Gastrocnemius medialis (tissue), 4 donors: ENCODE measurements at regions not wholly inside any gene's neighbourhood (a gene's known extent, or its start where the extent isn't known, plus 50 kb on each side); places are given as distances from the start of the nearest gene placed in this dataset.
"Not testable (repeated sequence)": the region's sequence is repeated elsewhere in the genome, so short reads cannot be mapped to it uniquely, and the experiment has no call there.

ENCODE experiments used
- ATAC-seq, 2 donors: fragments of 150-250 bp; one replicate each; pipeline ENCODE4 v1.9.1; 2016
- DNase-seq, 2 donors: peaks; one replicate each; pipeline ENCODE4 v3.0.0-alpha.2; 2019
- H3K27ac ChIP-seq, 4 donors: fragments of 200-600 bp; sonication (generic); 1 replicate in 1 of 4; 2 replicates in 3 of 4; pipeline ENCODE4 v1.5.1; 2016 to 2018; ENCODE audit warnings: mild to moderate bottlenecking in 2 of 4, moderate library complexity in 1 of 4
- H3K27me3 ChIP-seq, 3 donors: fragments of 200-600 bp; sonication (generic) in 2 of 3; 1 replicate in 1 of 3; 2 replicates in 2 of 3; pipeline versions ENCODE4 v1.5.1 to v1.6.0; 2016 to 2019; ENCODE audit warnings: mild to moderate bottlenecking in 1 of 3, moderate library complexity in 1 of 3
- H3K36me3 ChIP-seq, 2 donors: fragments of 200-600 bp; sonication (generic) in 1 of 2; one replicate each; pipeline ENCODE4 v1.5.1; 2017 to 2018
- H3K4me1 ChIP-seq, 2 donors: fragments of 200-600 bp; sonication (generic) in 1 of 2; one replicate each; pipeline ENCODE4 v1.5.1; 2016 to 2017; ENCODE audit warnings: mild to moderate bottlenecking in 2 of 2
- H3K4me3 ChIP-seq, 4 donors: fragments of 200-600 bp; sonication (generic) in 3 of 4; 1 replicate in 1 of 4; 2 replicates in 3 of 4; pipeline ENCODE4 v1.5.1; 2016 to 2019; ENCODE audit warnings: mild to moderate bottlenecking in 2 of 4
- H3K9me3 ChIP-seq, 3 donors: fragments of 200-600 bp; sonication (generic) in 2 of 3; 1 replicate in 1 of 3; 2 replicates in 2 of 3; pipeline ENCODE4 v1.5.1; 2016 to 2019
- POLR2A ChIP-seq, 2 donors: fragments of 450-650 bp; IDR thresholded peaks; one replicate each; pipeline ENCODE4 v1.6.1; 2017; ENCODE audit warnings: antibody characterized with exemption in 2 of 2, mild to moderate bottlenecking in 2 of 2, moderate library complexity in 2 of 2
- in situ Hi-C, 4 donors: fragments of 200-750 bp; cut with MboI; loops; one replicate each; pipeline versions ENCODE4 v1.15.0 to v1.8.0; 2017; ENCODE audit warnings: low sequenced_read_pairs in 4 of 4
- intact Hi-C: fragments of 100-400 bp; cut with DNase I; formaldehyde crosslinking; loops from one replicate; pipeline ENCODE4 v1.15.1; 2023; ENCODE audit warnings: low total_unique reads
- TF ChIP-seq, protein P1 (sequence below), 5 experiments: fragments of 450-650 bp in 3 of 5; fragments of 200-600 bp in 2 of 5; sonication (generic) in 2 of 5; IDR thresholded peaks in 4 of 5; conservative IDR thresholded peaks in 1 of 5; 1 replicate in 4 of 5; 2 replicates in 1 of 5; pipeline ENCODE4 v1.5.1; 2016 to 2019; ENCODE audit warnings: antibody characterized with exemption in 5 of 5, mild to moderate bottlenecking in 3 of 5, moderate library complexity in 3 of 5

DNA sequence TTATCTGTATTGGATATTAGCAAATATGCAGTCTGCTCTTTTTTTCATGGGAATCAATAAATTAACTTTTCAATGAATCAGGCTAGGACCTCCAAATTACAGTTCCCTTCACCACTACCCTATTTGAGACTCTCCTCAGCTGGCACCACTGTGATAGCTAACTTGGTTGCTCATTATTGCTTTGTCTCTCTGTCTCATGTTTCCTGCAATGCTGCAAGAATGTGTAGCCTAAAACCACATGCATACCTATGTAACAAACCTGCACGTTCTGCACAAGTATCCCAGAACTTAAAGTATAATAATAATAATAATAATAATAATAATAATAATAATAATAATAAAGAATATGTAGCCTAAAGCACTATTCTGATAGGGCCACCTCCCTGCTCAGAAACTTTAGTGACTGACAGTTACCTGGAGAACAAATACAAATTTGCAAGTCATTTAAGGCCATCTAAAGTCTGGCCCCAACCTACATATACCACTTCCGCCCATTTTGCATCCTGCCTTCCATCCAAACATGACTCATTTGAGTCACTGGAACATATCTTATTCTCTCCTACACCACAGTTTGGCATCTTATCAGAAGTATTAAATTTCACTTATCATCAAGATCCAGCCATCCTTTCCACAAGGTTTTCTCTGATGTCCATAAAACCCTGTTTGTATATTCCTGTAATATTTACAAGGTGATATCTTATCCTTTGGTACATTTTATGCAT, 215.1 kb downstream of the LRRK2 start:
- Histone ChIP-seq H3K27me3 (no peaks in the 10 kb centered on the region), H3K4me1 (no peaks in the 10 kb centered on the region), H3K36me3 (no peaks in the 10 kb centered on the region), H3K4me3 (no peak overlapping the region), H3K9me3 (no peaks in the 10 kb centered on the region), H3K27ac (no peak overlapping the region)
- intact Hi-C loops: no loop called here
- in situ Hi-C loops: no loop called here
- no peak for ATAC-seq
- DNase-seq: no peak
- TF ChIP-seq, protein P1, sequence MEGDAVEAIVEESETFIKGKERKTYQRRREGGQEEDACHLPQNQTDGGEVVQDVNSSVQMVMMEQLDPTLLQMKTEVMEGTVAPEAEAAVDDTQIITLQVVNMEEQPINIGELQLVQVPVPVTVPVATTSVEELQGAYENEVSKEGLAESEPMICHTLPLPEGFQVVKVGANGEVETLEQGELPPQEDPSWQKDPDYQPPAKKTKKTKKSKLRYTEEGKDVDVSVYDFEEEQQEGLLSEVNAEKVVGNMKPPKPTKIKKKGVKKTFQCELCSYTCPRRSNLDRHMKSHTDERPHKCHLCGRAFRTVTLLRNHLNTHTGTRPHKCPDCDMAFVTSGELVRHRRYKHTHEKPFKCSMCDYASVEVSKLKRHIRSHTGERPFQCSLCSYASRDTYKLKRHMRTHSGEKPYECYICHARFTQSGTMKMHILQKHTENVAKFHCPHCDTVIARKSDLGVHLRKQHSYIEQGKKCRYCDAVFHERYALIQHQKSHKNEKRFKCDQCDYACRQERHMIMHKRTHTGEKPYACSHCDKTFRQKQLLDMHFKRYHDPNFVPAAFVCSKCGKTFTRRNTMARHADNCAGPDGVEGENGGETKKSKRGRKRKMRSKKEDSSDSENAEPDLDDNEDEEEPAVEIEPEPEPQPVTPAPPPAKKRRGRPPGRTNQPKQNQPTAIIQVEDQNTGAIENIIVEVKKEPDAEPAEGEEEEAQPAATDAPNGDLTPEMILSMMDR (IDR thresholded peaks at IDR 0.05 in 4 of 5, conservative IDR thresholded peaks at IDR 0.05 in 1 of 5): no peak
- no peak for TF ChIP-seq POLR2A (IDR thresholded peaks at IDR 0.05)

DNA sequence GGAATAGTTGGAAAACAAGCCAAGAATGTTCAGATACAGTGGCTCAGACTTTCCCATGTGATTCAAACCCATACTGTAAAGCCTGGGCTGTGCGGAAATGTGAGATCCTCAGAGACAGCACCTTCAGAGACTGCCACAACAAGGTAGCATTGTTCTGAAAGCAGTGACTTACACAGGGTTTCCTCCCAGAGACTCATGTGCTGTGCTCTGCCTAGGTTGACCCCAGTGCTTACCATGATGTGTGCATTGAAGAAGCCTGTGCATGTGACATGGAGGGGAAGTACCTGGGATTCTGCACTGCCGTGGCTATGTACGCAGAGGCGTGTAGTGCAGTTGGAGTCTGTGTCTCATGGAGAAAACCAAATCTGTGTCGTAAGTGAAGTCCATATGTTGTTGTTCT, 219.4 kb downstream of the LRRK2 start:
- in situ Hi-C loops (no loop called here), intact Hi-C loops (no loop called here)
- H3K9me3 ChIP-seq: no peaks in the 10 kb centered on the region
- H3K4me3 ChIP-seq: no peak overlapping the region
- H3K27ac ChIP-seq: no peak overlapping the region
- no peak for ATAC-seq
- H3K27me3 ChIP-seq: no peaks in the 10 kb centered on the region
- no peak for TF ChIP-seq POLR2A (IDR thresholded peaks at IDR 0.05)
- TF ChIP-seq, protein P1 (IDR thresholded peaks at IDR 0.05 in 4 of 5, conservative IDR thresholded peaks at IDR 0.05 in 1 of 5): no peak
- H3K4me1 ChIP-seq: no peaks in the 10 kb centered on the region
- H3K36me3 ChIP-seq: no peaks in the 10 kb centered on the region
- DNase-seq: no peak

DNA sequence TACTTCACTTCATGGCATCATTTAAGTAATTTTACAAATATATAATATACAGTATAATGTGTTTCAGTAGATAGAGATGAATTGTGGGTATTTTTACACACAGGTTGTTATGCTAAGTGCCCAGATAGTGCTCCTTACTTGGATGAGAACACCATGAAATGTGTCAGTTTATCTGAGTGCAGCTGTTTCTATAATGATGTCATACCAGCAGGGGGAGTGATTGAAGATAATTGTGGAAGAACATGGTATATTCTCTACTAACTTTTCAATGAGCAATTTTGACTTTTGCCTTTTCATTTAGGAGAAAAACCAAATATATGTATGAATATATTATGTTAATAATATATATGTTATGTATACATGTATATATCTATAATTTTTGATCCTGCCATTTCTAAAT, 221.6 kb downstream of the LRRK2 start:
- no peak for TF ChIP-seq POLR2A (IDR thresholded peaks at IDR 0.05)
- TF ChIP-seq, protein P1 (IDR thresholded peaks at IDR 0.05 in 4 of 5, conservative IDR thresholded peaks at IDR 0.05 in 1 of 5): no peak
- no peak for ATAC-seq
- in situ Hi-C loops: no loop called here
- Histone ChIP-seq H3K27me3 (no peaks in the 10 kb centered on the region), H3K27ac (no peak overlapping the region), H3K36me3 (no peaks in the 10 kb centered on the region), H3K4me3 (no peak overlapping the region), H3K4me1 (no peaks in the 10 kb centered on the region), H3K9me3 (no peaks in the 10 kb centered on the region)
- intact Hi-C loops: no loop called here
- no peak for DNase-seq

DNA sequence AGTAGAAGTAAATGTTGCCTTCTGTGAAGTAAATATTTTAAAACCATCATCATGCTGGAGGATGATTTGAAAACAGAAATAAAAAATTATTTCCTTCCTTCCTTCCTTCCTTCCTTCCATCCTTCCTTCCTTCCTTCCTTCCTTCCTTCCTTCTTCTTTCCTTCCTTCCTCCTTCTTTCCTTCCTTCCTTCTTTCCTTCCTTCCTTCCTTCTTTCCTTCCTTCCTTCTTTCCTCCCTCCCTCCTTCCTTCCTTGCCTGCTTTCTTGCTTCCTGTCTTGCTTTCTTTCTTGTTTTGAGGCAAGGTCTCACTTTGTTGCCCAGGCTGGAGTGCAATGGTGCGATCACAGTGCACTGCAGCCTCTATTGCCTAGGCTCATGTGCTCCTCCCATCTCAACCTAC, 223.7 kb downstream of the LRRK2 start:
- H3K27ac ChIP-seq, H3K4me1 ChIP-seq, H3K36me3 ChIP-seq, H3K27me3 ChIP-seq, in situ Hi-C loops, H3K9me3 ChIP-seq, H3K4me3 ChIP-seq, intact Hi-C loops, ATAC-seq, DNase-seq: not testable (repeated sequence)

DNA sequence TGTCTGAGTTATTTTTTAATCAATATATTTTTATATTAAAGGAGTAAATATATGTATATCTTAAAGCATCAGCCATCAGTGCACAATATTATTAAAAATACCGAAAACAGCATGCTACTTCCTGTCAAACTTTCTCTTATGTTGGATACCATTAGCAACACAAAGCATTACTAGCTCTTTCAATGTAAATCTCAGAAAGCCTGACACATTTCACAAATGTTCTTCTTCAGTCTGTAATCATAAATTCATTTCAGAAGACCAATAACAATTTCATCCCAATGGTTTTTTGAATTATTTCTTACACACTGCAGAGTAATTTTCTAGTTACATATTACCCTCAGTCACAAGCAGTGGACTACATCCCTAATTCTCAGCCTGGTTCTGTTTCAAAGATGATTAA, 226.9 kb downstream of the LRRK2 start:
- H3K27me3 ChIP-seq: no peaks in the 10 kb centered on the region
- no peak overlapping the region for H3K27ac ChIP-seq
- H3K9me3 ChIP-seq: no peaks in the 10 kb centered on the region
- H3K4me3 ChIP-seq: no peak overlapping the region
- TF ChIP-seq POLR2A (IDR thresholded peaks at IDR 0.05): no peak
- TF ChIP-seq, protein P1 (IDR thresholded peaks at IDR 0.05 in 4 of 5, conservative IDR thresholded peaks at IDR 0.05 in 1 of 5): no peak
- no peak for DNase-seq
- in situ Hi-C loops: no loop called here
- intact Hi-C loops: no loop called here
- H3K4me1 ChIP-seq: no peaks in the 10 kb centered on the region
- H3K36me3 ChIP-seq: no peaks in the 10 kb centered on the region
- no peak for ATAC-seq
